Colonic mucosa (tissue), 4 donors: ENCODE measurements at regions not wholly inside any gene's neighbourhood (a gene's known extent, or its start where the extent isn't known, plus 50 kb on each side); places are given as distances from the start of the nearest gene placed in this dataset.

ENCODE experiments used
- DNase-seq: peaks from one replicate; pipeline ENCODE4 v3.0.0-alpha.2; 2020
- H3K27ac ChIP-seq: fragments of 200-600 bp; one replicate; pipeline ENCODE4 v1.8.0; 2021
- H3K27me3 ChIP-seq: fragments of 200-600 bp; one replicate; pipeline ENCODE4 v1.8.0; 2021
- H3K36me3 ChIP-seq: fragments of 200-600 bp; one replicate; pipeline ENCODE4 v1.8.0; 2021
- H3K4me1 ChIP-seq: fragments of 200-600 bp; one replicate; pipeline ENCODE4 v1.8.0; 2021; ENCODE audit warnings: mild to moderate bottlenecking
- H3K4me3 ChIP-seq: fragments of 200-600 bp; one replicate; pipeline ENCODE4 v1.8.0; 2021
- H3K9ac ChIP-seq, 2 donors: one replicate each; pipeline ENCODE4 v1.7.0; 2013; ENCODE audit warnings: control low read depth in 2 of 2, low read depth in 2 of 2, low read length in 2 of 2
- H3K9me3 ChIP-seq: fragments of 200-600 bp; one replicate; pipeline ENCODE4 v1.8.0; 2021
- intact Hi-C: fragments of 100-400 bp; cut with DNase I; formaldehyde crosslinking; loops from one replicate; pipeline ENCODE4 v1.14.1; 2022
- TF ChIP-seq, protein P1 (sequence below): fragments of 200-600 bp; IDR thresholded peaks from one replicate; pipeline ENCODE4 v1.8.0; 2022; ENCODE audit warnings: antibody characterized with exemption, mild to moderate bottlenecking
- donor health status: healthy.
- donor health status: DM: no; HTN: no; CAD: no.
- donor health status: DM: no; HTN: no; CAD: no.

DNA sequence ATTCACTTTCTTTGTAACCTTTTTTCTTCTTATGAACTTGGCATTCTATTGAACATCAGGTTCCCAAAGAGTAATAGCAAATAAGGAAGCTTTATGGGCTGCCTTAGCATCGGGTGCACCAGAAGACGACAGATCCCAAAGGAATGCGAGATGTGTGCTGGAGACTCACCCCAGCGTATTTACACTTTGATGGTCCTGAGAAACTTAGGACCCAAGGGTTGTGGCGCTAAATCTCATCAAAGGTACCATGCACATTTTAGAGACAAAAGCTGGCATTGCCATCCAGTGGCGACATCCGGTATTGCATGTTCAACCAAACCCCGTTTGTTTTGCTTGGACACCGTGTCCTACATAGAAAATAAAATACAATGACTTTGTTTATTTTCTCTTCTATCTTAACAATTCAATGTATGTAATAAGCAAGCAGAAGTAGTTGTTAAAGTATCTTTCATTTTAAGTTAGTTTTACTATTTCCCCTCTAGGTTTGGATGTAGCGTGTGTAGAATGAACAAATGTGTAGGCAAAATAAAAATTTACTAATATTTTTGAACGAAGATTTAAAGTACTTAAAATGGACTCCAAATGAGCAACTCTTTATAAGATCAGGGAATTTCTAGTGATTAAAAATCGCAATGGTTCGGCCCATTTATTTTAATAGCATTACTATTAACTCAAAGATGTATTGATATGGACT lies 1154.8 kb downstream of the GATA3 start:
- Histone ChIP-seq H3K9me3 (no peaks in the 10 kb centered on the region), H3K4me1 (no peaks in the 10 kb centered on the region), H3K36me3 (no peaks in the 10 kb centered on the region), H3K27ac (no peak overlapping the region), H3K27me3 (no peaks in the 10 kb centered on the region), H3K4me3 (no peak overlapping the region), H3K9ac (no peak overlapping the region)
- intact Hi-C loops = loop anchor here (5.0 kb wide), 1 partner anchor 1337 kb away; no protein-coding TSS in a partner anchor
- TF ChIP-seq, protein P1, sequence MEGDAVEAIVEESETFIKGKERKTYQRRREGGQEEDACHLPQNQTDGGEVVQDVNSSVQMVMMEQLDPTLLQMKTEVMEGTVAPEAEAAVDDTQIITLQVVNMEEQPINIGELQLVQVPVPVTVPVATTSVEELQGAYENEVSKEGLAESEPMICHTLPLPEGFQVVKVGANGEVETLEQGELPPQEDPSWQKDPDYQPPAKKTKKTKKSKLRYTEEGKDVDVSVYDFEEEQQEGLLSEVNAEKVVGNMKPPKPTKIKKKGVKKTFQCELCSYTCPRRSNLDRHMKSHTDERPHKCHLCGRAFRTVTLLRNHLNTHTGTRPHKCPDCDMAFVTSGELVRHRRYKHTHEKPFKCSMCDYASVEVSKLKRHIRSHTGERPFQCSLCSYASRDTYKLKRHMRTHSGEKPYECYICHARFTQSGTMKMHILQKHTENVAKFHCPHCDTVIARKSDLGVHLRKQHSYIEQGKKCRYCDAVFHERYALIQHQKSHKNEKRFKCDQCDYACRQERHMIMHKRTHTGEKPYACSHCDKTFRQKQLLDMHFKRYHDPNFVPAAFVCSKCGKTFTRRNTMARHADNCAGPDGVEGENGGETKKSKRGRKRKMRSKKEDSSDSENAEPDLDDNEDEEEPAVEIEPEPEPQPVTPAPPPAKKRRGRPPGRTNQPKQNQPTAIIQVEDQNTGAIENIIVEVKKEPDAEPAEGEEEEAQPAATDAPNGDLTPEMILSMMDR = peak; percentile 84
- peak; percentile 57 for DNase-seq

DNA sequence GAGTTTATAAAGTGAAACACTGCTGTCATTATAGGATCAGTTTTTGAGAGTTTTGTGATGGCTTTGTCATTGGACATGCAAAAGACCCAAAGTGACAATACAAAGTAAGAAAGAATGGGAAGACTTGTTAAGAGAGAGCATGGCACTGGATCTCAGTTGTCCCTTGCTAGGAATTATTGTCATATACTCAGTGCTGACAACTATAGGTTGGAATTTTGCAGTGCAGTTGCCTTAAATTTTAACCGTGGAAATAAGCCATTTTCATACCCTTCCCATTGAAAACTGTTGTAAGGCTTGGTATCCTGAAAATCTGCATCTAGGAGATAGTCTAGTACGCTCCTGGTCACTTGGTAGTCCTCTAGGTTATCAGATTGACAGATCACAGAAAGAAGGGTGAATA lies 1156.7 kb downstream of the GATA3 start:
- TF ChIP-seq, protein P1 = no peak
- H3K27me3 ChIP-seq = no peaks in the 10 kb centered on the region
- H3K4me1 ChIP-seq = no peaks in the 10 kb centered on the region
- no peaks in the 10 kb centered on the region for H3K36me3 ChIP-seq
- no peaks in the 10 kb centered on the region for H3K9me3 ChIP-seq
- DNase-seq = no peak
- H3K9ac ChIP-seq = no peak overlapping the region
- intact Hi-C loops = no loop called here
- no peak overlapping the region for H3K27ac ChIP-seq
- H3K4me3 ChIP-seq = no peak overlapping the region

DNA sequence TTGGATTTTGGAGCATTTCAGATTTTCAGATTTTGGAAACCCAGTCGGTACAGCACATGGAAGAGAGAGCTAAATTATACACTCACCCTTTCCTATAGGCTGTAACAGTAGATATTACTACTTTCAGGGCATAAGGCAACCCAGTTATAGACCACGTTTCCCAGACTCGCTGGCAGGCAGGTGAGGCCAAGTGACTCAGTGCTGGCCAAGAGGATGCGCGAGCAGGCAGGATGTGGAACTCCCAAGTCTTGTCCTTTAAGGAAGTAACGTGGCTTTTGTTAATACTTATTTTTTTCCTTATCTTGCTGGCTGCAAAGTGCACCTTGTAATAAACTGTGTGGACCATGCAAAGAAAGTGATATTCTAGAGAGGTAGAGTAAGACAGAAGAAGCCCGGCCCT lies 1160.1 kb downstream of the GATA3 start:
- intact Hi-C loops = no loop called here
- no peak overlapping the region for H3K4me3 ChIP-seq
- no peaks in the 10 kb centered on the region for H3K4me1 ChIP-seq
- no peaks in the 10 kb centered on the region for H3K27me3 ChIP-seq
- no peaks in the 10 kb centered on the region for H3K9me3 ChIP-seq
- TF ChIP-seq, protein P1 = no peak
- no peak overlapping the region for H3K9ac ChIP-seq
- H3K27ac ChIP-seq = no peak overlapping the region
- DNase-seq = no peak
- H3K36me3 ChIP-seq = no peaks in the 10 kb centered on the region

DNA sequence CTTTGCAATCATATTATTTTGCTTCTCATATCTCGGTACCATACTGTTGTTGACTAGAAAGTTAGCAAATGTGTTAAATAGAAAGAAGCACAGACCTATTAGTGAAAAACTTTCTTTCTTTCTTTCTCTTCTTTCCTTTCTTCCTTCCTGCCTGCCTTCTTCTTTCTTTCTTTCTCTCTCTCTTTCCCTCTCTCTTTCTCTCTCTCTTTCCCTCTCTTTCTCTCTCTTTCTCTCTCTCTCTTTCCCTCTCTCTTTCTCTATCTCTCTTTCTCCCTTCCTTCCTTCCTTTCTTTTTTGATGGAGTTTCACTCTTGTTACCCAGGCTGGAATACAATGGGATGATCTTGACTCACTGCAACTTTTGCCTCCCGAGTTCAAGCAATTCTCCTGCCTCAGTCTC lies 1160.6 kb downstream of the GATA3 start:
- intact Hi-C loops = no loop called here
- Histone ChIP-seq H3K4me1 (no peaks in the 10 kb centered on the region), H3K9ac (no peak overlapping the region), H3K27me3 (no peaks in the 10 kb centered on the region), H3K4me3 (no peak overlapping the region), H3K27ac (no peak overlapping the region), H3K36me3 (no peaks in the 10 kb centered on the region), H3K9me3 (no peaks in the 10 kb centered on the region)
- DNase-seq = no peak
- TF ChIP-seq, protein P1 = no peak

DNA sequence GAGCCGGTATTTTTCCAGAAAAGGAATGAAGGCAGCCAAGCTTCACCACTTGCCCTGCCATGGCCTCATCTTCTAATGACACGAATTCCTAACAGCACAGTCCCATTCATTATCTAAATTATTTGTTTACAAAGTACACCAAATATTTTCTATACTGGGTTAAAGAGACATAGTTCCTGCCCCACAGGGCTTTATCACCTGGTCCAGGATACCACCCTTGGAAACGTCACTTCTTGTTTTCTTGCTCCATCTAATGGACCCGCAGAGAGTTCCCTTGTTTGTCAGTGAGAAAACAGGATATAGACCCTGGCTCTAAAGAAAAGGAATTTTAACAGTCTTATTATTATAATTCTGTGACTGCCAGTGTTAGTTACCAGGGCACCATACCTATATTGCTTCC lies 1165.4 kb downstream of the GATA3 start:
- H3K27ac ChIP-seq = no peak overlapping the region
- no peaks in the 10 kb centered on the region for H3K4me1 ChIP-seq
- no peak for DNase-seq
- no peak overlapping the region for H3K4me3 ChIP-seq
- intact Hi-C loops = no loop called here
- TF ChIP-seq, protein P1 = no peak
- H3K36me3 ChIP-seq = no peaks in the 10 kb centered on the region
- no peak overlapping the region for H3K9ac ChIP-seq
- no peaks in the 10 kb centered on the region for H3K9me3 ChIP-seq
- H3K27me3 ChIP-seq = no peaks in the 10 kb centered on the region
